H9 (cell line): ENCODE measurements at regions not wholly inside any gene's neighbourhood (a gene's known extent, or its start where the extent isn't known, plus 50 kb on each side); places are given as distances from the start of the nearest gene placed in this dataset.

Experiments used
- DNase-seq: peaks from one replicate; pipeline ENCODE4 v3.0.0-alpha.2; 2017
- H2AFZ ChIP-seq: one replicate; pipeline ENCODE4 v1.6.1; 2013; ENCODE audit warnings: mild to moderate bottlenecking, low read length, control low read depth, moderate library complexity
- H2AK5ac ChIP-seq: 2 replicates; pipeline ENCODE4 v1.6.1; 2013; ENCODE audit warnings: low read length, control low read depth, mixed read lengths; ENCODE audit not compliant: insufficient read length
- H2BK120ac ChIP-seq: one replicate; pipeline ENCODE4 v1.6.1; 2013; ENCODE audit warnings: low read depth, mild to moderate bottlenecking, low read length, control low read depth, inconsistent platforms; ENCODE audit not compliant: poor library complexity, severe bottlenecking
- H2BK12ac ChIP-seq: 2 replicates; pipeline ENCODE4 v1.6.1; 2013; ENCODE audit warnings: low read length, control low read depth, mixed read lengths, low read depth; ENCODE audit not compliant: insufficient read length
- H2BK15ac ChIP-seq: 2 replicates; pipeline ENCODE4 v1.6.1; 2013; ENCODE audit warnings: low read depth, low read length, control low read depth
- H2BK20ac ChIP-seq: one replicate; pipeline ENCODE4 v1.6.1; 2013; ENCODE audit warnings: low read depth, mild to moderate bottlenecking, low read length, control low read depth, inconsistent platforms; ENCODE audit not compliant: poor library complexity, severe bottlenecking
- H2BK5ac ChIP-seq: 2 replicates; pipeline ENCODE4 v1.6.1; 2013; ENCODE audit warnings: low read length, control low read depth, mixed read lengths; ENCODE audit not compliant: insufficient read length
- H3K14ac ChIP-seq: 2 replicates; pipeline ENCODE4 v1.6.1; 2013; ENCODE audit warnings: low read length, control low read depth; ENCODE audit not compliant: insufficient read depth
- H3K18ac ChIP-seq: 2 replicates; pipeline ENCODE4 v1.6.1; 2013; ENCODE audit warnings: low read depth, mild to moderate bottlenecking, mixed read lengths, low read length, control low read depth; ENCODE audit not compliant: insufficient read length
- H3K23ac ChIP-seq: 2 replicates; pipeline ENCODE4 v1.6.1; 2013; ENCODE audit warnings: low read length, control low read depth, mixed read lengths, low read depth; ENCODE audit not compliant: insufficient read length
- H3K23me2 ChIP-seq: 2 replicates; pipeline ENCODE4 v1.6.1; 2013; ENCODE audit warnings: low read depth, mild to moderate bottlenecking, mixed read lengths, low read length, control low read depth; ENCODE audit not compliant: insufficient read length, poor library complexity, severe bottlenecking
- H3K27ac ChIP-seq: 2 replicates; pipeline ENCODE4 v1.5.1; 2013; ENCODE audit warnings: low read length, control low read depth, mixed read lengths, low read depth; ENCODE audit not compliant: insufficient read length
- H3K27me3 ChIP-seq: 2 replicates; pipeline ENCODE4 v1.6.1; 2013; ENCODE audit warnings: low read length, control low read depth, inconsistent platforms; ENCODE audit not compliant: insufficient read depth
- H3K4ac ChIP-seq: 2 replicates; pipeline ENCODE4 v1.6.1; 2013; ENCODE audit warnings: low read depth, mild to moderate bottlenecking, control low read depth, inconsistent platforms, low read length, moderate library complexity
- H3K4me1 ChIP-seq: 2 replicates; pipeline ENCODE4 v1.6.1; 2013; ENCODE audit warnings: low read length, control low read depth, inconsistent platforms; ENCODE audit not compliant: insufficient read depth
- H3K4me2 ChIP-seq: 2 replicates; pipeline ENCODE4 v1.6.1; 2013; ENCODE audit warnings: low read length, control low read depth, mixed read lengths; ENCODE audit not compliant: insufficient read length, insufficient read depth
- H3K56ac ChIP-seq: 2 replicates; pipeline ENCODE4 v1.6.1; 2013; ENCODE audit warnings: low read depth, mild to moderate bottlenecking, mixed read lengths, low read length, control low read depth; ENCODE audit not compliant: insufficient read length
- H3K79me1 ChIP-seq: 2 replicates; pipeline ENCODE4 v1.6.1; 2013; ENCODE audit warnings: low read depth, mild to moderate bottlenecking, moderate library complexity, low read length, control low read depth, inconsistent platforms; ENCODE audit not compliant: insufficient read depth, poor library complexity, severe bottlenecking
- H3K79me2 ChIP-seq: 2 replicates; pipeline ENCODE4 v1.6.1; 2013; ENCODE audit warnings: low read length, control low read depth, inconsistent platforms; ENCODE audit not compliant: insufficient read depth
- H3K9ac ChIP-seq: 2 replicates; pipeline ENCODE4 v1.6.1; 2013; ENCODE audit warnings: low read length, control low read depth, mixed read lengths; ENCODE audit not compliant: insufficient read length; ENCODE audit errors: extremely low read depth
- H3K9me3 ChIP-seq: one replicate; pipeline ENCODE4 v1.6.1; 2013; ENCODE audit warnings: low read depth, low read length, inconsistent platforms; ENCODE audit not compliant: control insufficient read depth
- H3T11ph ChIP-seq: one replicate; pipeline ENCODE4 v1.6.1; 2013; ENCODE audit warnings: mild to moderate bottlenecking, low read length, control low read depth, inconsistent platforms
- H4K20me1 ChIP-seq: one replicate; pipeline ENCODE4 v1.6.1; 2013; ENCODE audit not compliant: control insufficient read depth, insufficient read length, insufficient read depth
- H4K5ac ChIP-seq: 2 replicates; pipeline ENCODE4 v1.6.1; 2013; ENCODE audit warnings: low read depth, mild to moderate bottlenecking, mixed read lengths, low read length, control low read depth; ENCODE audit not compliant: insufficient read length
- H4K8ac ChIP-seq: replicated peaks from 2 replicates; pipeline ENCODE4 v1.6.1; 2013; ENCODE audit warnings: low read length, control low read depth, mixed read lengths, low read depth; ENCODE audit not compliant: insufficient read length
- H4K91ac ChIP-seq: 2 replicates; pipeline ENCODE4 v1.6.1; 2013; ENCODE audit warnings: low read depth, mild to moderate bottlenecking, moderate library complexity, mixed read lengths, low read length, control low read depth; ENCODE audit not compliant: insufficient read length
- H3K27ac Mint-ChIP-seq, 3 experiments: 2 replicates in 2 of 3; 3 replicates in 1 of 3; pipeline ENCODE4 v1.8.0; 2020 to 2021; ENCODE audit warnings: mixed read lengths in 3 of 3, mild to moderate bottlenecking in 1 of 3, moderate library complexity in 1 of 3
- H3K27me3 Mint-ChIP-seq: 2 replicates; pipeline ENCODE4 v1.8.0; 2021; ENCODE audit warnings: low read depth, mild to moderate bottlenecking, moderate library complexity, mixed read lengths
- H3K36me3 Mint-ChIP-seq, 3 experiments: 2 replicates in 2 of 3; 3 replicates in 1 of 3; pipeline ENCODE4 v1.8.0; 2020 to 2021; ENCODE audit warnings: low read depth in 3 of 3, mixed read lengths in 3 of 3; ENCODE audit not compliant: insufficient read depth in 1 of 3
- H3K4me1 Mint-ChIP-seq, 2 experiments: 2 replicates each; pipeline ENCODE4 v1.8.0; 2020; ENCODE audit warnings: mixed read lengths in 2 of 2
- H3K4me3 Mint-ChIP-seq, 2 experiments: 2 replicates in 1 of 2; 3 replicates in 1 of 2; pipeline ENCODE4 v1.8.0; 2020 to 2021; ENCODE audit warnings: mild to moderate bottlenecking in 2 of 2, mixed read lengths in 2 of 2, moderate library complexity in 1 of 2
- H3K9me3 Mint-ChIP-seq, 2 experiments: 2 replicates in 1 of 2; 3 replicates in 1 of 2; pipeline ENCODE4 v1.8.0; 2020; ENCODE audit warnings: mild to moderate bottlenecking in 2 of 2, mixed read lengths in 2 of 2, moderate library complexity in 1 of 2
- WGBS: extraction: QIAGEN DNeasy Blood & Tissue Kit; methylation state at CpG from one replicate; pipeline ENCODE4 v1.1.7; 2013; ENCODE audit warnings: missing lambda C conversion rate, low lambda C conversion rate, mixed read lengths; ENCODE audit not compliant: insufficient read length; ENCODE audit errors: extremely low coverage; 5-methylcytosine and 5-hydroxymethylcytosine counted together
- TF ChIP-seq, protein P1 (sequence below): fragments of 200-600 bp; sonication (generic); conservative IDR thresholded peaks from 3 replicates; pipeline ENCODE4 v1.8.0; 2021; ENCODE audit warnings: antibody characterized with exemption, mild to moderate bottlenecking

- Histone ChIP-seq H3K56ac (no peak overlapping the region), H3K9ac (no peak overlapping the region), H4K91ac (no peak overlapping the region), H3K23ac (no peak overlapping the region), H3K9me3 (no peaks in the 10 kb centered on the region), H3K23me2 (no peaks in the 10 kb centered on the region), H3K27ac (no peak overlapping the region), H3K4me2 (no peak overlapping the region), H3K79me1 (no peaks in the 10 kb centered on the region), H2AK5ac (no peak overlapping the region), H2BK5ac (no peak overlapping the region), H3K79me2 (no peaks in the 10 kb centered on the region), H2AFZ (no peak overlapping the region), H3K18ac (no peak overlapping the region), H2BK20ac (no peak overlapping the region), H4K8ac (no peak overlapping the region), H3K4ac (no peak overlapping the region), H3K27me3 (no peaks in the 10 kb centered on the region), H4K5ac (no peak overlapping the region), H3K14ac (no peak overlapping the region), H2BK12ac (no peak overlapping the region), H4K20me1 (no peaks in the 10 kb centered on the region), H3T11ph (no peak overlapping the region), H2BK15ac (no peak overlapping the region), H3K4me1 (no peaks in the 10 kb centered on the region), H2BK120ac (no peak overlapping the region)
- Mint-ChIP-seq H3K27me3 (no peaks in the 10 kb centered on the region; the same call in 1 of the 2 replicates), H3K36me3 (peaks cover 5 to 9% (median 6%) of the 10 kb centered on the region in 3 experiments; a peak in 4 of 7 replicates), H3K27ac (no peak overlapping the region), H3K4me1 (no peaks in the 10 kb centered on the region), H3K4me3 (no peak overlapping the region), H3K9me3 (peaks cover 0 to 8% of the 10 kb centered on the region in 2 experiments; a peak in 4 of 5 replicates)
- DNase-seq: no peak
- TF ChIP-seq, protein P1, sequence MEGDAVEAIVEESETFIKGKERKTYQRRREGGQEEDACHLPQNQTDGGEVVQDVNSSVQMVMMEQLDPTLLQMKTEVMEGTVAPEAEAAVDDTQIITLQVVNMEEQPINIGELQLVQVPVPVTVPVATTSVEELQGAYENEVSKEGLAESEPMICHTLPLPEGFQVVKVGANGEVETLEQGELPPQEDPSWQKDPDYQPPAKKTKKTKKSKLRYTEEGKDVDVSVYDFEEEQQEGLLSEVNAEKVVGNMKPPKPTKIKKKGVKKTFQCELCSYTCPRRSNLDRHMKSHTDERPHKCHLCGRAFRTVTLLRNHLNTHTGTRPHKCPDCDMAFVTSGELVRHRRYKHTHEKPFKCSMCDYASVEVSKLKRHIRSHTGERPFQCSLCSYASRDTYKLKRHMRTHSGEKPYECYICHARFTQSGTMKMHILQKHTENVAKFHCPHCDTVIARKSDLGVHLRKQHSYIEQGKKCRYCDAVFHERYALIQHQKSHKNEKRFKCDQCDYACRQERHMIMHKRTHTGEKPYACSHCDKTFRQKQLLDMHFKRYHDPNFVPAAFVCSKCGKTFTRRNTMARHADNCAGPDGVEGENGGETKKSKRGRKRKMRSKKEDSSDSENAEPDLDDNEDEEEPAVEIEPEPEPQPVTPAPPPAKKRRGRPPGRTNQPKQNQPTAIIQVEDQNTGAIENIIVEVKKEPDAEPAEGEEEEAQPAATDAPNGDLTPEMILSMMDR: no peak
- no CpG with 5 or more reads among the region's 1 CpG for WGBS
Measured at GRCh38 chr3:39657775-39658174, 151.6 kb upstream of the MYRIP start.
